ENCODE measurements at regions not wholly inside any gene's neighbourhood (a gene's known extent, or its start where the extent isn't known, plus 50 kb on each side); places are given as distances from the start of the nearest gene placed in this dataset.

GRCh38 chr4:143109376-143109775 lies 75.3 kb upstream of the USP38 start:
- DNase-seq (ENCODE audit: low spot score) = no peak
- H3K4me1 Mint-ChIP-seq (ENCODE audit: unreplicated experiment) = no peaks in the 10 kb centered on the region
- no peaks in the 10 kb centered on the region for H3K36me3 Mint-ChIP-seq (ENCODE audit: low read depth, unreplicated experiment)
- no peak for TF ChIP-seq CTCF (IDR thresholded peaks at IDR 0.05; ENCODE audit: unreplicated experiment)
- H3K4me3 Mint-ChIP-seq (ENCODE audit: unreplicated experiment) = no peak overlapping the region
- peaks cover under 1% of the 10 kb centered on the region for H3K27me3 Mint-ChIP-seq (ENCODE audit: unreplicated experiment)
- H3K27ac Mint-ChIP-seq (ENCODE audit: unreplicated experiment) = no peak overlapping the region
- H3K9me3 Mint-ChIP-seq (ENCODE audit: unreplicated experiment) = no peaks in the 10 kb centered on the region

- H3K36me3 Mint-ChIP-seq (ENCODE audit: low read depth, unreplicated experiment) = no peaks in the 10 kb centered on the region
- no peak for TF ChIP-seq CTCF (IDR thresholded peaks at IDR 0.05; ENCODE audit: unreplicated experiment)
These were observed 66.1 kb upstream of the USP38 start for GRCh38 chr4:143118663-143119062.

GRCh38 chr4:143127621-143128020 lies 57.1 kb upstream of the USP38 start:
- no peak overlapping the region for H3K4me3 Mint-ChIP-seq (ENCODE audit: unreplicated experiment)
- H3K27ac Mint-ChIP-seq (ENCODE audit: unreplicated experiment) = no peak overlapping the region
- H3K36me3 Mint-ChIP-seq (ENCODE audit: low read depth, unreplicated experiment) = no peaks in the 10 kb centered on the region
- no peak for TF ChIP-seq CTCF (IDR thresholded peaks at IDR 0.05; ENCODE audit: unreplicated experiment)
- no peaks in the 10 kb centered on the region for H3K4me1 Mint-ChIP-seq (ENCODE audit: unreplicated experiment)
- no peak for DNase-seq (ENCODE audit: low spot score)
- H3K9me3 Mint-ChIP-seq (ENCODE audit: unreplicated experiment) = no peaks in the 10 kb centered on the region
- peaks cover 1% of the 10 kb centered on the region for H3K27me3 Mint-ChIP-seq (ENCODE audit: unreplicated experiment)

More at GRCh38 chr4:143118663-143119062, 66.1 kb upstream of the USP38 start:
- DNase-seq (ENCODE audit: low spot score) = no peak
- no peaks in the 10 kb centered on the region for H3K4me1 Mint-ChIP-seq (ENCODE audit: unreplicated experiment)
- H3K27ac Mint-ChIP-seq (ENCODE audit: unreplicated experiment) = no peak overlapping the region
- peaks cover 2% of the 10 kb centered on the region for H3K27me3 Mint-ChIP-seq (ENCODE audit: unreplicated experiment)
- H3K4me3 Mint-ChIP-seq (ENCODE audit: unreplicated experiment) = no peak overlapping the region
- H3K9me3 Mint-ChIP-seq (ENCODE audit: unreplicated experiment) = no peaks in the 10 kb centered on the region

- Mint-ChIP-seq H3K9me3 (ENCODE audit: unreplicated experiment) (no peaks in the 10 kb centered on the region), H3K27ac (ENCODE audit: unreplicated experiment) (no peak overlapping the region), H3K4me3 (ENCODE audit: unreplicated experiment) (no peak overlapping the region), H3K36me3 (ENCODE audit: low read depth, unreplicated experiment) (no peaks in the 10 kb centered on the region), H3K27me3 (ENCODE audit: unreplicated experiment) (peaks cover 1% of the 10 kb centered on the region), H3K4me1 (ENCODE audit: unreplicated experiment) (no peaks in the 10 kb centered on the region)
- DNase-seq (ENCODE audit: low spot score) = no peak
- TF ChIP-seq CTCF (IDR thresholded peaks at IDR 0.05; ENCODE audit: unreplicated experiment) = no peak
These were observed 50.7 kb upstream of the USP38 start for GRCh38 chr4:143133977-143134376.
